HG02884 (cell line): ENCODE measurements at regions not wholly inside any gene's neighbourhood (a gene's known extent, or its start where the extent isn't known, plus 50 kb on each side); places are given as distances from the start of the nearest gene placed in this dataset.
"Not testable (repeated sequence)": the region's sequence is repeated elsewhere in the genome, so short reads cannot be mapped to it uniquely, and the experiment has no call there.

Source experiments
- ATAC-seq: cut with Tn5 transposase; IDR thresholded peaks from one replicate; pipeline ENCODE4 v1.9.1; 2021; ENCODE audit warnings: mild to moderate bottlenecking, moderate library complexity; ENCODE audit not compliant: unreplicated experiment

GRCh38 chr15:39255760-39256159, 325.1 kb upstream of the THBS1 start:
- no peak for ATAC-seq

- no peak for ATAC-seq
These were observed 320.5 kb upstream of the THBS1 start for GRCh38 chr15:39260391-39260790.

GRCh38 chr15:39260791-39261190, 320.1 kb upstream of the THBS1 start:
- no peak for ATAC-seq

- ATAC-seq = not testable (repeated sequence)
These were observed 319.3 kb upstream of the THBS1 start for GRCh38 chr15:39261397-39262183.

- ATAC-seq = not testable (repeated sequence)
These were observed 317.7 kb upstream of the THBS1 start for GRCh38 chr15:39262995-39263772.

- ATAC-seq = no peak
These were observed 315.6 kb upstream of the THBS1 start for GRCh38 chr15:39265261-39265660.

GRCh38 chr15:39266890-39267289, 314.0 kb upstream of the THBS1 start:
- no peak for ATAC-seq

- ATAC-seq = no peak
These were observed 313.2 kb upstream of the THBS1 start for GRCh38 chr15:39267685-39268084.

- no peak for ATAC-seq
These were observed 311.5 kb upstream of the THBS1 start for GRCh38 chr15:39269352-39269751.

GRCh38 chr15:39269821-39270220, 311.1 kb upstream of the THBS1 start:
- ATAC-seq = no peak

GRCh38 chr15:39270221-39270855, 310.5 kb upstream of the THBS1 start:
- ATAC-seq = no peak

GRCh38 chr15:39270934-39271333, 309.9 kb upstream of the THBS1 start:
- no peak for ATAC-seq

- no peak for ATAC-seq
These were observed 308.0 kb upstream of the THBS1 start for GRCh38 chr15:39272901-39273300.

- no peak for ATAC-seq
These were observed 307.0 kb upstream of the THBS1 start for GRCh38 chr15:39273717-39274411.

GRCh38 chr15:39275066-39275465, 305.8 kb upstream of the THBS1 start:
- no peak for ATAC-seq

GRCh38 chr15:39279311-39279710, 301.6 kb upstream of the THBS1 start:
- no peak for ATAC-seq

- no peak for ATAC-seq
These were observed 299.8 kb upstream of the THBS1 start for GRCh38 chr15:39281094-39281493.

- no peak for ATAC-seq
These were observed 298.1 kb upstream of the THBS1 start for GRCh38 chr15:39282663-39283208.

- ATAC-seq = no peak
These were observed 297.3 kb upstream of the THBS1 start for GRCh38 chr15:39283531-39283930.

GRCh38 chr15:39285071-39285470, 295.8 kb upstream of the THBS1 start:
- no peak for ATAC-seq

GRCh38 chr15:39285663-39286062, 295.2 kb upstream of the THBS1 start:
- ATAC-seq = no peak
